ENCODE measurements at regions not wholly inside any gene's neighbourhood (a gene's known extent, or its start where the extent isn't known, plus 50 kb on each side); places are given as distances from the start of the nearest gene placed in this dataset.
"Not testable (repeated sequence)": the region's sequence is repeated elsewhere in the genome, so short reads cannot be mapped to it uniquely, and the experiment has no call there.

DNA sequence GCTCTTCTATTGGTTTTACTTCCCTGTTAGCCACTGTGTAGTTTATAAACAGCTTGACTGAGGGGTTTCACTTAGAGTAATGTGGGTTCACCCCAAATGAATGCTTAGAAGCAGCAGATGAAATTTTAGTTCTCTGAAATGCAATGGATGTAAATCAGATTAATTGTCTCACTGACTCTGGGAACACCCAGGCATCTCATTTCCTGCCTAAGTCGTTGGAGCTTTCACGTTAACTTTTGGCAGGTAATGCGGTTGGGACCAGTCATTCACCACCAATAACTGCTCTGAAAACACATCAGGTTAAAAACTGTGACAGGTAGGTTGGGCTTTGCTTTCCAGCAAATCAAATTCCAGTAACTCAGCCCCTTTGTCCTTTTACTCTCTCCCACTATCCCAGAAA, 775.4 kb downstream of the NTRK3 start:
- Histone ChIP-seq H3K4me1 (ENCODE audit: low read depth) (no peaks in the 10 kb centered on the region), H3K9me3 (peaks cover 11% of the 10 kb centered on the region), H3K4me3 (no peak overlapping the region), H3K36me3 (ENCODE audit: low read depth) (no peaks in the 10 kb centered on the region)
- ATAC-seq (no peak), DNase-seq (no peak)
- TF ChIP-seq, protein P1, sequence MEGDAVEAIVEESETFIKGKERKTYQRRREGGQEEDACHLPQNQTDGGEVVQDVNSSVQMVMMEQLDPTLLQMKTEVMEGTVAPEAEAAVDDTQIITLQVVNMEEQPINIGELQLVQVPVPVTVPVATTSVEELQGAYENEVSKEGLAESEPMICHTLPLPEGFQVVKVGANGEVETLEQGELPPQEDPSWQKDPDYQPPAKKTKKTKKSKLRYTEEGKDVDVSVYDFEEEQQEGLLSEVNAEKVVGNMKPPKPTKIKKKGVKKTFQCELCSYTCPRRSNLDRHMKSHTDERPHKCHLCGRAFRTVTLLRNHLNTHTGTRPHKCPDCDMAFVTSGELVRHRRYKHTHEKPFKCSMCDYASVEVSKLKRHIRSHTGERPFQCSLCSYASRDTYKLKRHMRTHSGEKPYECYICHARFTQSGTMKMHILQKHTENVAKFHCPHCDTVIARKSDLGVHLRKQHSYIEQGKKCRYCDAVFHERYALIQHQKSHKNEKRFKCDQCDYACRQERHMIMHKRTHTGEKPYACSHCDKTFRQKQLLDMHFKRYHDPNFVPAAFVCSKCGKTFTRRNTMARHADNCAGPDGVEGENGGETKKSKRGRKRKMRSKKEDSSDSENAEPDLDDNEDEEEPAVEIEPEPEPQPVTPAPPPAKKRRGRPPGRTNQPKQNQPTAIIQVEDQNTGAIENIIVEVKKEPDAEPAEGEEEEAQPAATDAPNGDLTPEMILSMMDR (IDR thresholded peaks at IDR 0.05): no peak
- intact Hi-C loops (cut with DNase I, micrococcal nuclease): no loop called here

- Histone ChIP-seq H3K9me3 (peaks cover 11% of the 10 kb centered on the region), H3K4me1 (ENCODE audit: low read depth) (no peaks in the 10 kb centered on the region), H3K36me3 (ENCODE audit: low read depth) (no peaks in the 10 kb centered on the region), H3K4me3 (no peak overlapping the region)
- DNase-seq: no peak
- TF ChIP-seq, protein P1 (IDR thresholded peaks at IDR 0.05): no peak
- ATAC-seq: no peak
- intact Hi-C loops (cut with DNase I, micrococcal nuclease): no loop called here
Measured at GRCh38 chr15:87478687-87479072, 777.9 kb downstream of the NTRK3 start.

- Histone ChIP-seq H3K4me3 (no peak overlapping the region), H3K36me3 (ENCODE audit: low read depth) (no peaks in the 10 kb centered on the region), H3K9me3 (peaks cover 11% of the 10 kb centered on the region), H3K4me1 (ENCODE audit: low read depth) (no peaks in the 10 kb centered on the region)
- peak; percentile 31 for ATAC-seq
- TF ChIP-seq, protein P1 (IDR thresholded peaks at IDR 0.05): no peak
- intact Hi-C loops (cut with DNase I, micrococcal nuclease): no loop called here
- peak in 1 of 3 donors; percentile 14 for DNase-seq
Measured at GRCh38 chr15:87477737-87478686, 778.5 kb downstream of the NTRK3 start.

- TF ChIP-seq, protein P1 (IDR thresholded peaks at IDR 0.05): no peak
- ATAC-seq: no peak
- intact Hi-C loops (cut with DNase I, micrococcal nuclease): no loop called here
- no peaks in the 10 kb centered on the region for H3K36me3 ChIP-seq (ENCODE audit: low read depth)
- H3K4me3 ChIP-seq: no peak overlapping the region
- no peaks in the 10 kb centered on the region for H3K4me1 ChIP-seq (ENCODE audit: low read depth)
- H3K9me3 ChIP-seq: peaks cover 12% of the 10 kb centered on the region
- DNase-seq: no peak
Measured at GRCh38 chr15:87477026-87477425, 779.5 kb downstream of the NTRK3 start.

DNA sequence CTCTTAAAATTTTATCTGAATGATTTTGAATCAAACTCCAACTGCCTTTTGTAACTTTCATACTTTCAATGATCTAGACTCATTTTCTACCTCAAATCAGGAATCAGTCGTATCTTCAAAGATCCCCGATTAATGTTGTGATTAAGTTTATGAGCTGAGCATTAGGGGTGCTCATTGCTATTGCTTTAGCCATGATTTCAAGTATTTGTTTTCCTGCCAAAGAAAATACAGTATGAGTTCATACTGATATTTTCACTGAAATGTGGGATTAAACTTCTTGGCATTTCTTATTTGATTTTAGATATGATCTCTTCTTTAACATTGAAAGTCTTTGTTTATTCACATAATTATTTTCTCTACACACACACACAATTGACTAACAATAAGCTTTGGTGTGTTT, 785.6 kb downstream of the NTRK3 start:
- ATAC-seq: no peak
- no peak for DNase-seq

DNA sequence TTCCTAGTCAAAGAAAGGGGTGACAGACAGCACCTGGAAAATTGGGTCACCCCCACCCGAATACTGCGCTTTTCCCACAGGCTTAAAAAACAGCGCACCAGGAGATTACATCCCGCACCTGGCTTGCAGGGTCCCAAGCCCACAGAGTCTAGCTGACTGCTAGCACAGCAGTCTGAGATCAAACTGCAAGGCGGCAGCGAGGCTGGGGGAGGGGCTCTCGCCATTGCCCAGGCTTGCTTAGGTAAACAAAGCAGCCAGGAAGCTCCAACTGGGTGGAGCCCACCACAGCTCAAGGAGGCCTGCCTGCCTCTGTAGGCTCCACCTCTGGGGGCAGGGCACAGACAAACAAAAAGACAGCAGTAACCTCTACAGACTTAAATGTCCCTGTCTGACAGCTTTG, 792.6 kb downstream of the NTRK3 start:
- peak in 1 of 3 donors; percentile 16 for DNase-seq
- ATAC-seq; intact Hi-C loops (cut with DNase I, micrococcal nuclease): not testable (repeated sequence)

More for the DNA sequence above, 785.6 kb downstream of the NTRK3 start:
- intact Hi-C loops (cut with DNase I, micrococcal nuclease): no loop called here
- TF ChIP-seq, protein P1 (IDR thresholded peaks at IDR 0.05): no peak
- Histone ChIP-seq H3K4me3 (no peak overlapping the region), H3K4me1 (ENCODE audit: low read depth) (no peaks in the 10 kb centered on the region), H3K36me3 (ENCODE audit: low read depth) (no peaks in the 10 kb centered on the region), H3K9me3 (peaks cover 3% of the 10 kb centered on the region)

More for the DNA sequence above, 792.6 kb downstream of the NTRK3 start:
- H3K4me3 ChIP-seq; H3K9me3 ChIP-seq; H3K36me3 ChIP-seq (ENCODE audit: low read depth); H3K4me1 ChIP-seq (ENCODE audit: low read depth): not testable (repeated sequence)

Data from mucosa of descending colon (tissue), 3 donors.